HG02938 (cell line): ENCODE measurements at regions not wholly inside any gene's neighbourhood (a gene's known extent, or its start where the extent isn't known, plus 50 kb on each side); places are given as distances from the start of the nearest gene placed in this dataset.

Experiments
- ATAC-seq: cut with Tn5 transposase; IDR thresholded peaks from one replicate; pipeline ENCODE4 v1.9.1; 2021; ENCODE audit warnings: mild to moderate bottlenecking, moderate library complexity; ENCODE audit not compliant: unreplicated experiment

- no peak for ATAC-seq
These were observed 163.9 kb downstream of the PIK3R1 start for GRCh38 chr5:68379275-68380036.

- ATAC-seq = no peak
These were observed 164.5 kb downstream of the PIK3R1 start for GRCh38 chr5:68380078-68380477.

- ATAC-seq = no peak
These were observed 165.5 kb downstream of the PIK3R1 start for GRCh38 chr5:68381060-68381459.

GRCh38 chr5:68381909-68382308, 166.4 kb downstream of the PIK3R1 start:
- no peak for ATAC-seq

- ATAC-seq = no peak
These were observed 167.1 kb downstream of the PIK3R1 start for GRCh38 chr5:68382640-68383039.

- no peak for ATAC-seq
These were observed 168.3 kb downstream of the PIK3R1 start for GRCh38 chr5:68383888-68384310.

GRCh38 chr5:68384936-68385594, 169.5 kb downstream of the PIK3R1 start:
- no peak for ATAC-seq

- ATAC-seq = no peak
These were observed 170.4 kb downstream of the PIK3R1 start for GRCh38 chr5:68385936-68386335.

GRCh38 chr5:68387074-68387796, 171.7 kb downstream of the PIK3R1 start:
- no peak for ATAC-seq

- no peak for ATAC-seq
These were observed 174.1 kb downstream of the PIK3R1 start for GRCh38 chr5:68389618-68390017.

GRCh38 chr5:68392617-68393016, 177.1 kb downstream of the PIK3R1 start:
- ATAC-seq = no peak

GRCh38 chr5:68395302-68395701, 179.7 kb downstream of the PIK3R1 start:
- no peak for ATAC-seq

- ATAC-seq = no peak
These were observed 180.5 kb downstream of the PIK3R1 start for GRCh38 chr5:68395926-68396511.

- no peak for ATAC-seq
These were observed 181.2 kb downstream of the PIK3R1 start for GRCh38 chr5:68396722-68397121.

- no peak for ATAC-seq
These were observed 182.7 kb downstream of the PIK3R1 start for GRCh38 chr5:68398146-68398812.

- no peak for ATAC-seq
These were observed 187.7 kb downstream of the PIK3R1 start for GRCh38 chr5:68403301-68403700.

GRCh38 chr5:68404246-68404645, 188.7 kb downstream of the PIK3R1 start:
- ATAC-seq = no peak

- no peak for ATAC-seq
These were observed 189.6 kb downstream of the PIK3R1 start for GRCh38 chr5:68405026-68405684.

- peak; percentile 37 for ATAC-seq
These were observed 190.5 kb downstream of the PIK3R1 start for GRCh38 chr5:68405784-68406743.
